Glomerular visceral epithelial cell (primary cell): ENCODE measurements at regions not wholly inside any gene's neighbourhood (a gene's known extent, or its start where the extent isn't known, plus 50 kb on each side); places are given as distances from the start of the nearest gene placed in this dataset.
"Not testable (repeated sequence)": the region's sequence is repeated elsewhere in the genome, so short reads cannot be mapped to it uniquely, and the experiment has no call there.

Experiments
- DNase-seq: peaks from one replicate; pipeline ENCODE4 v3.0.0-alpha.2; 2016; ENCODE audit errors: extremely low spot score

DNA sequence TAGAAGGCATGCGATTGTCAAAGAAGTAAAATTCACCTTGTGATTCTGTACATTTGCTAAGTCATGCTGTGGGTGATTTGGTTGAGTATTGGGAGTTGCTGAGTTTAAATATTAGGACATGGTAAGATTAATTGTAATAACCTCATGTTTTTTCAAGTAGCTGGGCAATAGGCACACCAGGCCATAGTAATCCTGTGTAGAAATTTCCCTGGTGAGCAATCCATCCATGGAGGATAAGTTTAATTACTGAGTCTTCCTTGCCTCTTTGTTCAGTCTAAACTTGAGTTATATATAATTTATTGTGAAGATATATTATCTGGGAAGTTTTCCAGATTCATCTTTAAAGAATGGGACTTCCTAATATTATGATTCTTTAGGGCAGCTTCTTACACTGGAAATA, 221.1 kb upstream of the NUDT12 start:
- no peak for DNase-seq

DNA sequence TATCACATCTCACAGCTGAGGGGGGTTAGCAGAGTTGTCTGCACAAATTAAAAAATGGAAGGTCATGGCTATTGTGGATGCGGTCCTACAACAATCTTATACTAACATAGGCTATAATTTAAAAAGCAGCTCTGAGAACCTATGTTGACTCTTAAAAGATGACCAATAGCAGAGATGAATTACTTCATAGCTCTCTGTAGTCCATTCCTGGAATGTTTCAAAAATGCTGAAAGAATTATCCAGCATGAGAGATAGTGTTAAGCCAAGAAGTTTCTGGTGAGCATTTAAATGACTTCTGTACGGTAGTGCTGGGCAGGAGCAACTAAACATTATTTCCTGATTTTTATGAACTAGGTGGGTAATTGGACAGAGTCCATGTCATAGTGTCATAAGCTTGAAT, 218.2 kb upstream of the NUDT12 start:
- DNase-seq = no peak

- DNase-seq = no peak
Observed at GRCh38 chr5:103774721-103775120, 212.1 kb upstream of the NUDT12 start.

DNA sequence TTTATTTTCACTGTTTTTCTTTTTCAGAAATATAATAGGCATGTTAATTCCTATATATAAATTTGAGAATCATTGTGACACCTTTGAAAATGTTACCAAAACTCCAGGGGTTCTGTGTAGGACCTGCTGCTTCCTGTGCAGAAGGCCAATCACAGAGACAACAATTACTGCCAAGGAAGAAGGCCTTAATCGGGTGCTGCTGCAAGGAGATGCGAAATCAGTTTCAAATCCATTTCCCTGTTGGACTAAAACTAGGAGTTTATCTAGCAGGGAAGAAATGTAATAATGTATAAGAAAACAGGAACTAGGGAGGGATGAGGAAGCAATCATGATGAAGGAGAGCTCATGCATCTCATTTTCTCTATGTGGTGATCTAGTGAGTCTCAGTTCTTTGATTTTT, 209.7 kb upstream of the NUDT12 start:
- DNase-seq = no peak

DNA sequence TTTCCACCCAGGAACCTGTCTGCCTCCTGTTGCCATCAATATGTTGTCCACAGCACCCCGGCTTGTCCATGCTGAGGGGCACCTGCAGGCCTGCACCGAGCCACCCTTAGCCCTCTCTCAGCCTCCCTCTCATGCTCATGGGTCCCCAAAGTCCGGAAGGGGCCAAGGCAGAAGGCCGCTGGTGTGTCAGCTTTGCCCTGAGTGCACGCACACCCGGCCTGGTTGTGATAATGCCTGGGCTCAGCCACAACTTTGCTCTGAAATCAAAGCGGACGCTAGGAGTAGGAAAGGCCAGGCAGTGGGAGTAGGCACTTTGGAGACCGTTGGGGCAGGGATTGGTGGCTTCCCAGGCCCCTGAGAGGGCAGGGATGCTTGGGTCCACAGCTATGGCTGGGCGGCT, 201.8 kb upstream of the NUDT12 start:
- no peak for DNase-seq

DNA sequence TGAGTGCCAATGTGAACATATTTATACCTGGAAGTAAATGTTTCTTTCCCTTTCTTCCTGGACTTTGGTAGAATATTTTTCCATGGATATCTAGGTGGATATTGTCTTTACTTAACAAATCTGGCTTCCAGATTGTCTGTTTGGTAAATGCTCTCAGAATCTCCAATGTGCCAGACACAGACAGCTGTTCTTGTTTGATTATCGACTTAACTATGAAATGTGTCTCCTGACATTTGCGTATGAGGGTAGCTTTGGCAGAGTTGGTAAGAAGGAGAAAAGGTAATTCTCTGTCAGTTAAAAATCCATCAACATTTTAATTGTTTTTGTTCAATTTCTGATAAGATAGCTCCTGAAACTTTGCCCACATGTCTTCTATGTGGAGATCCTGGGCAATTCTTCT, 196.4 kb upstream of the NUDT12 start:
- DNase-seq = no peak

GRCh38 chr5:103755974-103756373, 193.4 kb upstream of the NUDT12 start:
- no peak for DNase-seq

DNA sequence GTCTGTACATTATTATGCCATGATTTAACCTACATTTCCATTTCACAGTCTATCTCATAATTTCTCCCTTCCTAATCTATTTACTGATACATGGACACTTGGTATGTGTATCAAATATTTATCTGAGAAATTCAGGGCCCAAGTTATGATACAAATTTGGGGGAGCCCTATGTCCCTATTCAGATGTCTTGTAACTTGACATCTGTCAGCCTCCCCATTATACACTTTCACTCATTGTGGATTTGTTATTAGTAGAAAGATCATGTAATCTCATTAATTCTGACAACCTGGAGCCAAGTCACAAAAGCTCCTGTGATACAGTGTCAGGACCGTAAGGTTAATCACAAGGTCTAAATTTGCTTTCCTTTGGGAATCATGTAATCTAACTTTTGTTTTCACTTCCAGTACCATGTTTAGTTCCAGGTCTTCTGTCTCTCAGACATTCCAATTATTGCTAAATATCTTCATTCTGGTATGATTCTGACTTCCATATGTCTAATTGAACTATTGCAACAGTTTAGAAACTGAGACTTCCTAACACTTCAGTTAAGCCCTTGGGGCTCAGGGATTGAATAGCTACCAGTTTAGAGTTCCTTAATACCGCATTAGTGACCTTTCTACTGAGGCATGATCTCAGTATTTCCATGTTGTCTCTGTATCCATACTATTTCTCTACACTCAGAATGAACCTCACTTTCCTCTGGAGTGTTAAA, 182.9 kb upstream of the NUDT12 start:
- no peak for DNase-seq

GRCh38 chr5:103744159-103744558, 181.6 kb upstream of the NUDT12 start:
- DNase-seq = peak; percentile 80

DNA sequence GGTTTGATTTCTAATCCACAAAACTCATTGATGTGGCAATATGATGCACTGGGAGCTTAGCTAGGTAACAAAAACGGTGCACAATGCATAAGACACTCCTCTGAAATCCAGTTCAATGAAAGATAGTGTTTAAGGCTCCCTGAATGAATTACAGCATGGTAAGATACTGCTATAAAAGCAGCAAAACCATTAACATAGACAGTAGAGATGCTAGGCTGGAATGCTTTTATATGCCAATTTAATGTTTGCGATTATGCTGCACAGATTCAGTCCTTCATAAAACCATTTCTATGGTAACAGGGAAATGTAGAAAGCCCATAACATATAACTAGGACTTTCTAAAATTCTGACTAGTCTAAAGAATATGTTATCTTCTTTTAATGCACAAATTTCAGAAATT, 180.8 kb upstream of the NUDT12 start:
- no peak for DNase-seq

DNA sequence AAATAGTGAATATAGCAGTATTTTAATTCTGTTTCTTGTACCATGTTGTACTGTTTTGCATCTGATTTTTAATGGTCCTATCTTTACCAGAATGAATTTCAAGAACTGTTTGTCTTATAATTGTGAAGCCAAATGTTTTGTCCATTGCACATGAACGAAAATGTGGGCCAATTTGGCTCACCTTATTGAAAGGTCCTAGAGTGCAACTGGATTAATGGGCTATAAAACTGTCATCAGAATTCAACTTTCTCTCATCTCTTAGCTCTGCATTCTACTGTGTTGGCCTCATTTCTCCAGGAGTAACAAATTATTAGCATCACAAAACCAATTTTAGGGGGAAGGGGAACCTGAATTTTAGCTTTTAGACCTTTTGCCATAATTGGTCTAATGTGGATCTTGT, 179.4 kb upstream of the NUDT12 start:
- DNase-seq = no peak

GRCh38 chr5:103736343-103736742, 173.8 kb upstream of the NUDT12 start:
- DNase-seq = not testable (repeated sequence)

- no peak for DNase-seq
Observed at GRCh38 chr5:103724271-103724670, 161.7 kb upstream of the NUDT12 start.

DNA sequence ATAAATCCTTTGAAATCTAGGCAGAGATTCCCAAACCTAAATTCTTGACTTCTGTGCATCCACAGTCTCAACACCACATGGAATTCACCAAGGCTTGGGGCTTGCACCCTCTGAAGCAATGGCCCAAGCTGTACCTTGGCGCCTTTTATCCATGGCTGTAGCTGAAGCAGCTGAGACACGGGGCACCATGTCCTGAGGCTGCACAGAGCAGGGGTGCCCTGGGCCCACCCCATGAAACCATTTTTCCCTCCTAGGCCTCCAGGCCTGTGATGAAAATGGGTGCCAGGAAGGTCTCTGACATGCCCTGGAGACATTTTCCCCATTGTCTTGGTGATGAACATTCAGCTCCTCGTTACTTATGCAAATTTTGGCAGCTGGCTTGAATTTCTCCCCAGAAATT, 158.6 kb upstream of the NUDT12 start:
- no peak for DNase-seq

DNA sequence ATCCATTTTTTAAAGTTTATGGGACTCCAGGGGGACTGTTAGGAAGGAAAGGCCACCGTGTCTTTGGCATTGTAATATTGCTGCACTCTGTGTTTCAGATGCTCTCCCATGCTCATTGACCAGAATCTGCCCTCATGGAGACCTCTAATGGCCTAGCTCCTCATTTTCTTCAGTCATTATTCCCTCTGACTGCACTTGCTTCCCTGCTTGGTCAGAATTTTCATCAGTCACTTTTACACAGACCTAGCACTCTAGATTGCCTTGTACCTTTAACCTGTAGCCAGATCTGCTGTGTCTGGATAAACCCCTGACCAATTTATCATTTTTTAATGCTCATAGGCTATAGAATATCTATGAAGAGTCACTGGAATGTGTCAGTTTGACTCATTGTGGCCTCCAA, 155.5 kb upstream of the NUDT12 start:
- DNase-seq = no peak

DNA sequence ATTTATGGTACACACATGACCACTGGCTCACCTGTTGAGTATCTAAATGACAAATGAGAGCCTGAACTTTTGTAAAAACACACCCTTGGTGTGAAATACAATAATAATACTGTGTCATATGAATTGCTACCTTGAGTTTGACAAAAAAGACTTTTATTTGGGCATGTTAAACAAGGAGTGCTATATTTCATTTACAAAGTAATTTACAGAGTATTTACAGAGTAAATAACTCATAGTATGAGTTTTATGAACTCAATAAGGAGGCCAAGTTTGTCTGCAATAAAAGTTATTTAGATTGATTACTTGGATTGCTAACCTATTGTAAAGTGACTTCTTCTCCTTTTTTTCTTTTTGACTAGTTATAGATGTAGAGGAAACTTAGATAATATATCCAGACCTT, 146.0 kb upstream of the NUDT12 start:
- no peak for DNase-seq

DNA sequence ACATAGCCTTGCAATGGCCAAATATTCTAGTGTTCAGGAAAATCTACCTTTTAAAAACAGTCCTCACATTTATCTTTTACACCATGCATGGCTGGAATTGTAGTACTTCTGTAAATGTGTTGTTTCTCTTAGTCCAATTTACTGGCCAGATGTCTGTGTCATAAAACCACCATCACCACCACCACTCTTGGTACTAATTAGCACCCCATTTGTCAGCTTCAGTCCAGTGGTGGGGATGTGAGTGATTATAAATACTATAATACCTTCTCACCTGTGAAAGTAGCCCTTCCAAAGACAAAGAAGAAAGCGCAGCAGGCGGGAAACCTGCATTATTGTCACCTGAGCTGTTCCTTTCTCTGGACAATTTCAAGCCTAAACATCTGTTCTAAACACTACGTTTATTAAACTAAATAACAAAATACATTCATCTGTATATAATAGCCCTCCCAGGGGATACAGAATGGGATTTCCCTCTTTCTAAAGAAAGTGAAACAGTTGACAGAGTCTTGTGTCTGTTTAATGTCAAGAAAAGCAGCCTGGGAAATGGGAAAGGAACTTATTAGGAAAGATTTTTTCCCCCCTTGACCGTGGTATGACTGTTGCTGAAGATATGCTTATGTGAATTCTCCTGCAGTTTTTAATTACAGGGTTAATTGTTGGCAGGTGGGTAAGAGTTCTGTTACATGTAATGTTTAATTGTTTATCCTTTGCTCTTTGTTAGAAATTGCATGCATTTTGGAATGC, 144.5 kb upstream of the NUDT12 start:
- DNase-seq = no peak

GRCh38 chr5:103703617-103704016, 141.0 kb upstream of the NUDT12 start:
- DNase-seq = no peak

GRCh38 chr5:103693517-103693916, 130.9 kb upstream of the NUDT12 start:
- no peak for DNase-seq

- no peak for DNase-seq
Observed at GRCh38 chr5:103690676-103691075, 128.1 kb upstream of the NUDT12 start.

- DNase-seq = no peak
Observed at GRCh38 chr5:103679873-103680272, 117.3 kb upstream of the NUDT12 start.

DNA sequence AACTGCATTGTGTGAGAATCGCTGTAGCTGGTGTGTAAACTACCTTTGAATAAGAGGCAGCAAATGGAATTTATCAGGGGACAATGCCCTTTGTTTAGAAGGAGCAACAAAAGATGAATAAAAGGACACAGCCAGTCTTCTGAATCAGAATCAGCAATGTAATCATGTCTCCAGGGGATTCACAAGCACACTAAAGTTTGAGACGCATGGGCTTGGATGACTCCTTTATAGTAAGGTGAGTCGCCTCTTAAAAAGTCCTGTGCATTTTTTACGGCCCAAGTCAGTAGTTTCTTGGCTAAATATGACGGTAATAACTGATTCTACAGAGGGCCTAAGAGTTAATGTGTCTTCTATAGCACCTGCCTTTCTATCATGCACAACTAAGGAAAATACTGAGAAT, 113.6 kb upstream of the NUDT12 start:
- DNase-seq = peak; percentile 32

GRCh38 chr5:103674739-103675138, 112.2 kb upstream of the NUDT12 start:
- no peak for DNase-seq

DNA sequence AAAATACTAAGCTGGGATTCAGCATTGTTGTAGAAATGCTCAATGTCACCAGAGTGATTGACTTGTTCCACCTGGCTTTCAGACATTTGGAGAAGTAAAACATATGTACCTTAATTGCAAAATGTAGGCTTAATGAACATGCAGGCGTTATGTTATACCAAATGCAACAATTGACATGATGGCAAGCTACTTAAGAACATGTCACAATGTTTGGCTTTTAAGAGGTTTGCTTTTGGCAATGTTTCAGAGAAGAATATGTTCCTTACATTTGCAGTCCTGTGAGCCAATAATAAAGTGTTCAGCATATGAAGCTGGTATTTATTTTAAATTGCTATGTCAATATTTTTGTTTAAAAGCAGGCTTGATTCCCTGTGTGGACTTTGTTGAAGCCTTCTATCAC, 111.7 kb upstream of the NUDT12 start:
- no peak for DNase-seq
